Dedifferentiated amniotic fluid mesenchymal stem cell (primary cell): ENCODE measurements at regions not wholly inside any gene's neighbourhood (a gene's known extent, or its start where the extent isn't known, plus 50 kb on each side); places are given as distances from the start of the nearest gene placed in this dataset.

ENCODE experiments used
- DNase-seq: peaks from one replicate; pipeline ENCODE4 v3.0.0-alpha.2; 2016; ENCODE audit errors: extremely low spot score

- no peak for DNase-seq
Measured at GRCh38 chr3:72436863-72437592, 411.2 kb downstream of the SHQ1 start.

- no peak for DNase-seq
Measured at GRCh38 chr3:72434296-72434695, 413.9 kb downstream of the SHQ1 start.

- no peak for DNase-seq
Measured at GRCh38 chr3:72432246-72432645, 416.0 kb downstream of the SHQ1 start.

- no peak for DNase-seq
Measured at GRCh38 chr3:72429589-72430353, 418.5 kb downstream of the SHQ1 start.

GRCh38 chr3:72428803-72429202, 419.4 kb downstream of the SHQ1 start:
- DNase-seq = no peak

GRCh38 chr3:72427624-72428023, 420.6 kb downstream of the SHQ1 start:
- DNase-seq = no peak

GRCh38 chr3:72426618-72427397, 421.4 kb downstream of the SHQ1 start:
- DNase-seq = no peak

- DNase-seq = no peak
Measured at GRCh38 chr3:72423643-72424042, 424.6 kb downstream of the SHQ1 start.

- no peak for DNase-seq
Measured at GRCh38 chr3:72421786-72422185, 426.5 kb downstream of the SHQ1 start.

- no peak for DNase-seq
Measured at GRCh38 chr3:72421126-72421525, 427.1 kb downstream of the SHQ1 start.

- no peak for DNase-seq
Measured at GRCh38 chr3:72418856-72419255, 429.4 kb downstream of the SHQ1 start.

- DNase-seq = no peak
Measured at GRCh38 chr3:72418244-72418643, 430.0 kb downstream of the SHQ1 start.

GRCh38 chr3:72414481-72415016, 433.7 kb downstream of the SHQ1 start:
- DNase-seq = no peak

GRCh38 chr3:72413228-72413627, 435.0 kb downstream of the SHQ1 start:
- no peak for DNase-seq

- no peak for DNase-seq
Measured at GRCh38 chr3:72412340-72412956, 435.8 kb downstream of the SHQ1 start.

- no peak for DNase-seq
Measured at GRCh38 chr3:72411843-72412242, 436.4 kb downstream of the SHQ1 start.

GRCh38 chr3:72411126-72411525, 437.1 kb downstream of the SHQ1 start:
- no peak for DNase-seq

GRCh38 chr3:72408983-72409779, 439.1 kb downstream of the SHQ1 start:
- no peak for DNase-seq

GRCh38 chr3:72407766-72408165, 440.5 kb downstream of the SHQ1 start:
- no peak for DNase-seq

- DNase-seq = no peak
Measured at GRCh38 chr3:72405943-72406566, 442.2 kb downstream of the SHQ1 start.
